WTC11 (cell line): ENCODE measurements at regions not wholly inside any gene's neighbourhood (a gene's known extent, or its start where the extent isn't known, plus 50 kb on each side); places are given as distances from the start of the nearest gene placed in this dataset.

Experiments used
- CREB1 ChIP-seq: sonication (generic); formaldehyde crosslinking; IDR thresholded peaks from 2 replicates; pipeline ENCODE4 v1.8.0; 2023; ENCODE audit warnings: mild to moderate bottlenecking, missing genetic modification reagents
- ELF4 ChIP-seq: sonication (generic); formaldehyde crosslinking; IDR thresholded peaks from 2 replicates; pipeline ENCODE4 v1.8.1; 2022; ENCODE audit warnings: low read depth, mild to moderate bottlenecking, moderate library complexity, missing genetic modification reagents
- IRF2 ChIP-seq: sonication (generic); formaldehyde crosslinking; IDR thresholded peaks from 2 replicates; pipeline ENCODE4 v1.8.0; 2022; ENCODE audit warnings: low read depth, missing genetic modification reagents, borderline replicate concordance
- ZNF423 ChIP-seq: fragments of 250-450 bp; sonication (Bioruptor Pico); IDR thresholded peaks from 2 replicates; pipeline ENCODE4 v2.1.2; 2022; ENCODE audit warnings: mild to moderate bottlenecking, moderate library complexity
- TF ChIP-seq, protein P1 (sequence below): fragments of 200-600 bp; IDR thresholded peaks from 2 replicates; pipeline ENCODE4 v1.8.0; 2022; ENCODE audit warnings: antibody characterized with exemption
- TF ChIP-seq, protein P2 (sequence below): fragments of 250-450 bp; sonication (Bioruptor Pico); IDR thresholded peaks from 2 replicates; pipeline ENCODE4 v1.8.0; 2021; ENCODE audit warnings: mild to moderate bottlenecking

GRCh38 chr3:171965067-171965712 lies 74.2 kb upstream of the FNDC3B start:
- TF ChIP-seq, protein P1, sequence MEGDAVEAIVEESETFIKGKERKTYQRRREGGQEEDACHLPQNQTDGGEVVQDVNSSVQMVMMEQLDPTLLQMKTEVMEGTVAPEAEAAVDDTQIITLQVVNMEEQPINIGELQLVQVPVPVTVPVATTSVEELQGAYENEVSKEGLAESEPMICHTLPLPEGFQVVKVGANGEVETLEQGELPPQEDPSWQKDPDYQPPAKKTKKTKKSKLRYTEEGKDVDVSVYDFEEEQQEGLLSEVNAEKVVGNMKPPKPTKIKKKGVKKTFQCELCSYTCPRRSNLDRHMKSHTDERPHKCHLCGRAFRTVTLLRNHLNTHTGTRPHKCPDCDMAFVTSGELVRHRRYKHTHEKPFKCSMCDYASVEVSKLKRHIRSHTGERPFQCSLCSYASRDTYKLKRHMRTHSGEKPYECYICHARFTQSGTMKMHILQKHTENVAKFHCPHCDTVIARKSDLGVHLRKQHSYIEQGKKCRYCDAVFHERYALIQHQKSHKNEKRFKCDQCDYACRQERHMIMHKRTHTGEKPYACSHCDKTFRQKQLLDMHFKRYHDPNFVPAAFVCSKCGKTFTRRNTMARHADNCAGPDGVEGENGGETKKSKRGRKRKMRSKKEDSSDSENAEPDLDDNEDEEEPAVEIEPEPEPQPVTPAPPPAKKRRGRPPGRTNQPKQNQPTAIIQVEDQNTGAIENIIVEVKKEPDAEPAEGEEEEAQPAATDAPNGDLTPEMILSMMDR, result no peak
- TF ChIP-seq CREB1 (CRISPR knock-in tag), result no peak
- TF ChIP-seq ZNF423, result no peak
- TF ChIP-seq IRF2 (CRISPR knock-in tag), result no peak
- TF ChIP-seq ELF4 (CRISPR knock-in tag), result no peak
- TF ChIP-seq, protein P2, sequence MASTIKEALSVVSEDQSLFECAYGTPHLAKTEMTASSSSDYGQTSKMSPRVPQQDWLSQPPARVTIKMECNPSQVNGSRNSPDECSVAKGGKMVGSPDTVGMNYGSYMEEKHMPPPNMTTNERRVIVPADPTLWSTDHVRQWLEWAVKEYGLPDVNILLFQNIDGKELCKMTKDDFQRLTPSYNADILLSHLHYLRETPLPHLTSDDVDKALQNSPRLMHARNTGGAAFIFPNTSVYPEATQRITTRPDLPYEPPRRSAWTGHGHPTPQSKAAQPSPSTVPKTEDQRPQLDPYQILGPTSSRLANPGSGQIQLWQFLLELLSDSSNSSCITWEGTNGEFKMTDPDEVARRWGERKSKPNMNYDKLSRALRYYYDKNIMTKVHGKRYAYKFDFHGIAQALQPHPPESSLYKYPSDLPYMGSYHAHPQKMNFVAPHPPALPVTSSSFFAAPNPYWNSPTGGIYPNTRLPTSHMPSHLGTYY (CRISPR knock-in tag), result no peak
